BJ (cell line): ENCODE measurements at regions not wholly inside any gene's neighbourhood (a gene's known extent, or its start where the extent isn't known, plus 50 kb on each side); places are given as distances from the start of the nearest gene placed in this dataset.
"Not testable (repeated sequence)": the region's sequence is repeated elsewhere in the genome, so short reads cannot be mapped to it uniquely, and the experiment has no call there.

ENCODE experiments used
- CTCF ChIA-PET: fragments of 350-600 bp; formaldehyde crosslinking; extraction: SDS; loops from one replicate; lab custom pipeline; 2021; ENCODE audit warnings: antibody characterized with exemption, inconsistent platforms; lab: Yijun Ruan, JAX
- POLR2A ChIA-PET: fragments of 300-600 bp; sonication (Branson Sonifier 250); formaldehyde crosslinking; extraction: SDS; loops from one replicate; lab custom pipeline; 2021; ENCODE audit warnings: antibody characterized with exemption; lab: Charles Lee
- DNase-seq: peaks from one replicate; pipeline ENCODE4 v3.0.0-alpha.2; 2011; ENCODE audit warnings: low read depth
- H3K27me3 ChIP-seq: 2 replicates; pipeline ENCODE4 v1.6.0; 2011; ENCODE audit warnings: low read length; ENCODE audit not compliant: control insufficient read depth, insufficient read depth
- H3K36me3 ChIP-seq: 2 replicates; pipeline ENCODE4 v1.5.1; 2011; ENCODE audit warnings: low read length; ENCODE audit not compliant: control insufficient read depth, insufficient read depth
- H3K4me3 ChIP-seq: 2 replicates; pipeline ENCODE4 v1.5.1; 2011; ENCODE audit warnings: low read depth, mild to moderate bottlenecking, control low read depth, low read length
- TF ChIP-seq, protein P1 (sequence below): IDR thresholded peaks from 2 replicates; pipeline ENCODE4 v1.5.1; 2011; ENCODE audit warnings: low read depth, mild to moderate bottlenecking, control low read depth, inconsistent platforms, low read length, moderate library complexity; ENCODE audit not compliant: insufficient read depth

DNA sequence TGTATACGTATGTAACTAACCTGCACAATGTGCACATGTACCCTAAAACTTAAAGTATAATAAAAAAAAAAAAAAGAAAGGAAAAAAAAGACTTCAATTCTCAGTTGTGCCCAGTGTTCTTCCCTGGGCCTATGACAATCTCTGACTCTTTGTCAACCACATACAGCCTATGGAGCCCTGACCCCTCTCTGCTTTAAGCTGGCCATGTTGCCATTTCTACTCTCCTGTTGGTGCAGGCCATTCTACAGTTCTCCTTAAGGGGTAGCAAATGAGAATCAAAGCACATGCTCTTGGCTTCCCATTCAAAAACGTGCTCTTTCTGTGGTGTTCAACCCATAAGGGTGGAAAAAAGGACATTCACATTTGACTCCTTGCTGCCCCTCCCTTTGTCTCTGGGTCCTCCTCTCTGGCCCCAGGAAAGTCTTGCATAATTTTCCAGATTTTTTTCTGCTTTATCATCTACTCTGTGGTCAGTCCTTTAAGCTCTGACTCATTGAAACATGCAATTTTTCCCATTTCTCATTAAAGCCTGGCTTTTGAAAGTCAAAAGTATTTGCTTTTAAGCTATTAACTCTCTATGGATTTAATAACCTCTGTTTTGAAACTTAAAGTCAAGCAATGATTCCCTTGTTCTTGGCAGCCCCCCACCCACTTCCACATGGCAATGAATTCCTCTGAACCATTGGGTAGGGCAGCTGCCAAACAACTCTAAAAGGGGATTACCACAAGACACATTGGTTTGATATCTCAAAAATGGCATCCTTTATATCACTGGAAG is 208.6 kb upstream of the MCHR2 start:
- Histone ChIP-seq H3K4me3 (no peak overlapping the region), H3K27me3 (no peaks in the 10 kb centered on the region), H3K36me3 (no peaks in the 10 kb centered on the region)
- ChIA-PET CTCF (interaction anchor here (0.7 to 1.6 kb wide), 4 partner anchors 9 to 142 kb away, joined by 3 to 5 read pairs (median 4); no protein-coding TSS in a partner anchor), POLR2A (interaction anchor here (1.0 to 1.6 kb wide), 2 partner anchors 26 to 65 kb away, joined by 4 to 7 read pairs; no protein-coding TSS in a partner anchor)
- TF ChIP-seq, protein P1, sequence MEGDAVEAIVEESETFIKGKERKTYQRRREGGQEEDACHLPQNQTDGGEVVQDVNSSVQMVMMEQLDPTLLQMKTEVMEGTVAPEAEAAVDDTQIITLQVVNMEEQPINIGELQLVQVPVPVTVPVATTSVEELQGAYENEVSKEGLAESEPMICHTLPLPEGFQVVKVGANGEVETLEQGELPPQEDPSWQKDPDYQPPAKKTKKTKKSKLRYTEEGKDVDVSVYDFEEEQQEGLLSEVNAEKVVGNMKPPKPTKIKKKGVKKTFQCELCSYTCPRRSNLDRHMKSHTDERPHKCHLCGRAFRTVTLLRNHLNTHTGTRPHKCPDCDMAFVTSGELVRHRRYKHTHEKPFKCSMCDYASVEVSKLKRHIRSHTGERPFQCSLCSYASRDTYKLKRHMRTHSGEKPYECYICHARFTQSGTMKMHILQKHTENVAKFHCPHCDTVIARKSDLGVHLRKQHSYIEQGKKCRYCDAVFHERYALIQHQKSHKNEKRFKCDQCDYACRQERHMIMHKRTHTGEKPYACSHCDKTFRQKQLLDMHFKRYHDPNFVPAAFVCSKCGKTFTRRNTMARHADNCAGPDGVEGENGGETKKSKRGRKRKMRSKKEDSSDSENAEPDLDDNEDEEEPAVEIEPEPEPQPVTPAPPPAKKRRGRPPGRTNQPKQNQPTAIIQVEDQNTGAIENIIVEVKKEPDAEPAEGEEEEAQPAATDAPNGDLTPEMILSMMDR: peak; percentile 23; the same call in 1 of the 2 replicates
- DNase-seq: peak; percentile 99

DNA sequence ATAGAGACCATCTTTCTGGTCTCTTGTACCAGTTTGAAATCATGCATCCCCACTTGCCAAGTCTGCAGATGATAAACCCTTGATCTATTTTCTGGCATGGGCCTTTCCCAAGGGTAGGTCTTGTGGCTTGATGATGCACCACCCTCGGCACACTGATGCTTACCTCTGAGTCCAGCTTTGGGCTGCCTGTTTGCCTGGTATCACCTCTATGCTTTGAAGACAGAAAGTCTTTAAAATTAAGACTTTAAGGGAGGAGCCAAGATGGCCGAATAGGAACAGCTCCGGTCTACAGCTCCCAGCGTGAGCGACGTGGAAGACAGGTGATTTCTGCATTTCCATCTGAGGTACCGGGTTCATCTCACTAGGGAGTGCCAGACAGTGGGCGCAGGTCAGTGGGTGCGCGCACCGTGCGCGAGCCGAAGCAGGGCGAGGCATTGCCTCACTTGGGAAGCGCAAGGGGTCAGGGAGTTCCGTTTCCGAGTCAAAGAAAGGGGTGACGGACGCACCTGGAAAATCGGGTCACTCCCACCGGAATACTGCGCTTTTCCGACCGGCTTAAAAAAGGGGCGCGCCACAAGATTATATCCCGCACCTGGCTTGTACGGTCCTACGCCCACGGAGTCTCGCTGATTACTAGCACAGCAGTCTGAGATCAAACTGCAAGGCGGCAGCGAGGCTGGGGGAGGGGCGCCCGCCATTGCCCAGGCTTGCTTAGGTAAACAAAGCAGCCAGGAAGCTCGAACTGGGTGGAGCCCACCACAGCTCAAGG is 202.4 kb upstream of the MCHR2 start:
- H3K4me3 ChIP-seq, H3K27me3 ChIP-seq, H3K36me3 ChIP-seq, POLR2A ChIA-PET, DNase-seq, CTCF ChIA-PET: not testable (repeated sequence)

DNA sequence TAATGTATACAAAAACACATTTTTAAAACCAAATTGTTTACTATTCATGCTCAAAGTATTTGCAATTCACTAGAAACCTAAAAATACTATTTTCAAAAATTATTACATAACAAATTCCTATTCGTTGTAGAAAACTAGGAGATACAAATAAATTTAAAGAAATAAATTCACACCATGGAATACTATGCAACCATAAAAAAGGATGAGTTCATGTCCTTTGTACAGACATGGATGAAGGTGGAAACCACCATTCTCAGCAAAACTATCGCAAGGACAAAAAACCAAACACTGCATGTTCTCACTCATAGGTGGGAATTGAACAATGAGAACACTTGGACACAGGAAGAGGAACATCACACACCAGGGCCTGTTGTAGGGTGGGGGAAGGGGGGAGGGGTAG is 201.2 kb upstream of the MCHR2 start:
- H3K36me3 ChIP-seq, H3K4me3 ChIP-seq, H3K27me3 ChIP-seq, DNase-seq, CTCF ChIA-PET, POLR2A ChIA-PET: not testable (repeated sequence)

DNA sequence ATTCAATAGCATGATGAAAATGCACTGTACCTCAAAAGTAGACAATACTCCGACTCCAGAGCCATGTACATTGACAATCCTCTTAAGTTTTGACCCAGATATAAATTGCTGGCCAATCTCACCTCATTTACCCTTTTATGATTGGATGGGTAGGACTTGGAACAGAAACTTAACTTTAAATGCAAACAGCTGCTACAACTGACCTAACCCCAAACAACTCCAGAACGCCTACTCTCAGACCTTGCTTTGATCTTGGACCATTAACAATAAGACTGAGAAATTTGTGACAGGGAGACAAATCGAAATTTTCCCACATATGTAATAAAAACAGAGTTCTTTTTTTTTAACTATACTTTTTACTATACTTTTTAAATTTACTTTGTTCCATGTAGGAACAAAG is 200.5 kb upstream of the MCHR2 start:
- CTCF ChIA-PET: interaction anchor here (1.2 to 1.5 kb wide), 2 partner anchors 10 to 14 kb away, joined by 3 read pairs; no protein-coding TSS in a partner anchor
- DNase-seq: no peak
- Histone ChIP-seq H3K4me3 (no peak overlapping the region), H3K36me3 (no peaks in the 10 kb centered on the region), H3K27me3 (no peaks in the 10 kb centered on the region)
- TF ChIP-seq, protein P1: no peak
- POLR2A ChIA-PET: interaction anchor here (0.8 kb wide), 1 partner anchor 18 kb away, joined by 3 read pairs; no protein-coding TSS in a partner anchor

DNA sequence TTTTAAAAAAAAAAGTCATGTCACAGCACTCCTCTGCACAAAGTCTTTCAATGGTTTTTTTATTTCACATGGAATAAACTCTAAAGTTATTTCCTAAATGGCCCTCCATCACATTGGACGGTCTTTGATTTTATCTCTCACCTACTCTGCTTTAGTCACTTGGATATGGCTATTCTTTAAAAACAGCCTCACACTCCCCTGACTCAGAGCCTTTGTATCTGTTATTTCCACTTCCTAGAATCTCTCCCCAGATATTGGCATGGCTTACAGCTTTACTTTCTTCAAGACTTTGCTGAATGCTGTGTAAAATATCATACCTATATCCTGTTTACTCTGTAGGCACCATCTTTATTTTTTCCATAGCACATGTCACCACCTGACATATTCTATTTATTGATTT is 194.7 kb upstream of the MCHR2 start:
- H3K36me3 ChIP-seq: no peaks in the 10 kb centered on the region
- CTCF ChIA-PET: no interaction called here
- H3K4me3 ChIP-seq: no peak overlapping the region
- no peak for DNase-seq
- TF ChIP-seq, protein P1: no peak
- H3K27me3 ChIP-seq: no peaks in the 10 kb centered on the region
- POLR2A ChIA-PET: no interaction called here

DNA sequence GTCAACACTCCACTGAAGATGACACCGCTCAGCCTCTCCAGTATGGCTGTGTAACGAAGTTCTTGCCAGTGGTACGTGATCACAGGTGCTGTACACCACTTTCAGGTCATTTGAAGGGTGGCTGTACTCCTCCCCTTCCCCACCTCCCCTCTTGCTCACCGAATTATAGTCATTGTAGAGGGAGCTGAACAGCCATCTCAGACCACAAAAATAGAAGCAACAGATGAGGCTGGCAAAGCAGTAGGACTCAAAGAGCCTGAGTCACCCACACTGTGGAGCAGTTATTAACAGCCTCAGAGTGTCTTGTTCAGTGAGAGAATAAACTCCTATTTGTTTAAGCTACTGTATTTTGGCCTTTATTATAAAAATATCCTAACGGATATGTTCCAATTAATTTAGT is 192.5 kb upstream of the MCHR2 start:
- POLR2A ChIA-PET: interaction anchor here (0.6 kb wide), 1 partner anchor 62 kb away, joined by 7 read pairs; no protein-coding TSS in a partner anchor
- H3K4me3 ChIP-seq: no peak overlapping the region
- no peaks in the 10 kb centered on the region for H3K36me3 ChIP-seq
- TF ChIP-seq, protein P1: no peak
- CTCF ChIA-PET: interaction anchor here (0.9 kb wide), 1 partner anchor 70 kb away, joined by 3 read pairs; no protein-coding TSS in a partner anchor
- DNase-seq: no peak
- H3K27me3 ChIP-seq: no peaks in the 10 kb centered on the region
